SK-N-MC (cell line): ENCODE measurements at regions not wholly inside any gene's neighbourhood (a gene's known extent, or its start where the extent isn't known, plus 50 kb on each side); places are given as distances from the start of the nearest gene placed in this dataset.

ENCODE experiments used
- EZH2 ChIP-seq: fragments of 200-600 bp; sonication (generic); IDR thresholded peaks from one replicate; pipeline ENCODE4 v1.6.1; 2017; ENCODE audit warnings: antibody characterized with exemption
- POLR2AphosphoS5 ChIP-seq: IDR thresholded peaks from 2 replicates; pipeline ENCODE4 v1.6.1; 2012; ENCODE audit warnings: mild to moderate bottlenecking, low read depth, low read length, borderline replicate concordance

- no peak for TF ChIP-seq EZH2
- no peak for TF ChIP-seq POLR2AphosphoS5
These were observed 1073.5 kb upstream of the LRRN3 start for GRCh38 chr7:110017405-110017804.
